ENCODE measurements at regions not wholly inside any gene's neighbourhood (a gene's known extent, or its start where the extent isn't known, plus 50 kb on each side); places are given as distances from the start of the nearest gene placed in this dataset.

DNA sequence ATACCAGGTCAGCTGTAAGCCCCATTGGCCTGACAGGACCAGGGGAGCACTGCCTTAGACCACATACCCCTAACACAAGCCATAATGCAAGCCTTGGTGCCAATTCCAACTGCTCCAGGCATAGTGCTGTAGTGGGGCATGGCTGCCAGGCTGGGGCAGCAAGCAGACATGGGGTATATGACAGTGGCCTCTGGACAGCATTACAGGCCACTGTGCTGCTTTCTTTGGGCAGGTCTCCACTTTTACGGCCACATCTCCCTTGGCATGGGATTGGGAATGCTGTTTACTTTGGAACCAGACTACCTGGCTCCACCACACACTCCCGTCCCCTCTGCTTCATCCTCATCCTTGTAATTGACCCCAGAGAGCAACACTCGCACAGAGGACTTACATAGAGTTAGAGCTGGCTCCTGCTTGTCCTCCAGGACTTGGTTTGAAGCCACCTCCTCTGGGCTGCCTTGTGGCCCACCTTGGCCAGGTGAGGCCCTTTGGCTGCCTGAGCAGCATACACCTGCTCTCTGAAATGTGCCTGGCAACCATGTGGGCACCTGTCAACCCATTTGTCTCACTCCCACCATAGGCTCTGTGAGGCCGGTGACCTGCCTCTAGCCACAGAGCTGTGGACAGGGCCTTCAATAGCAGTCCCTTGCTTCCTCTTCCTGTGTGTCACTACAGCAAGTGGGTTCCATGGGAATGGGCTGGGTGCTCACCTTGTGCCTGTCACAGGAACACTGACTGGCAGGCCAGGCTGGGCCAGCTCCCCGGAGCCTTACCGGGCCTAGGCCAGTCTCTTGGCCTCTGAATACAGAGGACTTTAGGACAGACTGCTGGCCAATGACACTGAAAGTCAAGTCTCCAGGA, 262.6 kb upstream of the HS6ST1 start:
- H3K9ac ChIP-seq (ENCODE audit: low read length), result no peak overlapping the region
- H3K4me3 ChIP-seq (ENCODE audit: low read depth in 1 of 2, low read length in 2 of 2), result no peak overlapping the region
- H3K4me1 ChIP-seq (ENCODE audit: insufficient read depth, low read length), result no peaks in the 10 kb centered on the region
- H3K9me3 ChIP-seq (ENCODE audit: low read length), result no peaks in the 10 kb centered on the region
- no peak overlapping the region for H3K27ac ChIP-seq (ENCODE audit: low read depth, low read length)
- no peaks in the 10 kb centered on the region for H3K36me3 ChIP-seq (ENCODE audit: insufficient read depth, low read length)
- H3K27me3 ChIP-seq (ENCODE audit: control insufficient read depth in 1 of 2, insufficient read depth in 2 of 2, low read length in 2 of 2), result no peaks in the 10 kb centered on the region

DNA sequence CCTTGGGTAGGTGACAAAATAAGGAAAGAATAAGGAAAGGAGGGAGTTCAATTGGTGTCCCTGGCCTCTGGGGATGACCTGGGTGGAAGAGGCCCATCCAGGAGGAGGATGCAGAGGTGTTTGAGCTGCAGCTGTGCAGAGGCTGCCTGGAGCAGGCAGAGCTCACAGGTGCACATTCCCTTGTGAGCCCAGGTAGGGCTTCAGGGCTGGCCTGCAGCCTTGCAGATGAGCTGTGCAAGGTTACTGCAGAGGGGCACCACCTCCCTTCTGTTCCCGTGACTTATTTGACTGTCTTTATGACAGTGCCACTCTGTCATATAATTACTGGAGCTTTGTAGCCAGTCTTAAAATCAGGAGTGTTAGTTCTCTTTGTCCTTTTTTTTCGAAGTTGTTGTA, 263.2 kb upstream of the HS6ST1 start:
- H3K4me3 ChIP-seq (ENCODE audit: low read depth in 1 of 2, low read length in 2 of 2), result no peak overlapping the region
- no peaks in the 10 kb centered on the region for H3K27me3 ChIP-seq (ENCODE audit: control insufficient read depth in 1 of 2, insufficient read depth in 2 of 2, low read length in 2 of 2)
- no peaks in the 10 kb centered on the region for H3K9me3 ChIP-seq (ENCODE audit: low read length)
- H3K4me1 ChIP-seq (ENCODE audit: insufficient read depth, low read length), result no peaks in the 10 kb centered on the region
- no peaks in the 10 kb centered on the region for H3K36me3 ChIP-seq (ENCODE audit: insufficient read depth, low read length)
- H3K9ac ChIP-seq (ENCODE audit: low read length), result no peak overlapping the region
- H3K27ac ChIP-seq (ENCODE audit: low read depth, low read length), result no peak overlapping the region

DNA sequence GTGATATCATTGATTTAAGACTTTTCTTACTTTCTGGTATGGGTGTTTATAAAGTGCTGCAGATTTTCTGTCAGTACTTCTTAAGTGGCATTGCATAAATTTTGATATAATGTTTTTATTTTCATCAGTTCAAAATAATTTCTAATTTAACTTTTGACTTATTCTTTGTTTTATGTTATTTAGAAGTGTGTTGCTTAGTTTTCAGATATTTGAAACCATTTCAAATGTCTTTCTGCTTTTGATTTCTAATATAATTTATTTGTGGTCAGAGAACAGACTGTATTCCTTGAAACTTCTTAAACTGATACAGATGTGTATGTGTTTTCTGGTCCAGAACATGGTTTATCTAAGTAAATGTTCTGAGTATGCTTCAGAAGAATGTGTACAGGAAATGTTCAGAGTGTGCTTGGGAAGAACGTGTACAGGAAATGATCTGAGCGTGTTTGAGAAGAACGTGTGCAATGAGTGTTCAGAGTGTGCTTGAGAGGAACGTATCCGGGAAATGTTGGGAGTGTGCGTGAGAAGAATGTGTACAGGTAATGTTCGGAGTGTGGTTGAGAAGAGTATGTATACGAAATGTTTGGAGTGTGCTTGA, 265.7 kb upstream of the HS6ST1 start:
- H3K9me3 ChIP-seq (ENCODE audit: low read length), result no peaks in the 10 kb centered on the region
- no peaks in the 10 kb centered on the region for H3K4me1 ChIP-seq (ENCODE audit: insufficient read depth, low read length)
- no peak overlapping the region for H3K4me3 ChIP-seq (ENCODE audit: low read depth in 1 of 2, low read length in 2 of 2)
- no peaks in the 10 kb centered on the region for H3K36me3 ChIP-seq (ENCODE audit: insufficient read depth, low read length)
- H3K9ac ChIP-seq (ENCODE audit: low read length), result no peak overlapping the region
- H3K27ac ChIP-seq (ENCODE audit: low read depth, low read length), result no peak overlapping the region
- no peaks in the 10 kb centered on the region for H3K27me3 ChIP-seq (ENCODE audit: control insufficient read depth in 1 of 2, insufficient read depth in 2 of 2, low read length in 2 of 2)

DNA sequence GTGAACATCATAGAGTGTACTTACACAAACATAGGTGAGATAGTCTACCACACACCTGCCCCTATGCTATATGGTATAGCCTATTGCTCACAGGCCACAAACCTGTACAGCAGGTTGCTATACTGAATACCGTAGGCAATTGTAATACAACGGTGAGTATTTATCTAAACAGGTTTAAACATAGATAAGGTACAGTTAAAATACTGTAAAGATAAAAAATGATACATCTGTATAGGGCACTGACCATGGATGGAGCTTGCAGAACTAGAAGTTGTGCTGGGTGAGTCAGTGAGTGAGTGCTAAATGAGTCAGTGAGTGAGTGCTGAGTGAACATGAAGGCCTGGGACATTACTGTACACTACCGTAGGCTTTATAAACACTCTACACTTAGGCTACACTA, 267.0 kb upstream of the HS6ST1 start:
- Histone ChIP-seq H3K4me3 (ENCODE audit: low read depth in 1 of 2, low read length in 2 of 2) (no peak overlapping the region), H3K9ac (ENCODE audit: low read length) (no peak overlapping the region), H3K4me1 (ENCODE audit: insufficient read depth, low read length) (no peaks in the 10 kb centered on the region), H3K27me3 (ENCODE audit: control insufficient read depth in 1 of 2, insufficient read depth in 2 of 2, low read length in 2 of 2) (no peaks in the 10 kb centered on the region), H3K27ac (ENCODE audit: low read depth, low read length) (no peak overlapping the region), H3K36me3 (ENCODE audit: insufficient read depth, low read length) (no peaks in the 10 kb centered on the region), H3K9me3 (ENCODE audit: low read length) (no peaks in the 10 kb centered on the region)

DNA sequence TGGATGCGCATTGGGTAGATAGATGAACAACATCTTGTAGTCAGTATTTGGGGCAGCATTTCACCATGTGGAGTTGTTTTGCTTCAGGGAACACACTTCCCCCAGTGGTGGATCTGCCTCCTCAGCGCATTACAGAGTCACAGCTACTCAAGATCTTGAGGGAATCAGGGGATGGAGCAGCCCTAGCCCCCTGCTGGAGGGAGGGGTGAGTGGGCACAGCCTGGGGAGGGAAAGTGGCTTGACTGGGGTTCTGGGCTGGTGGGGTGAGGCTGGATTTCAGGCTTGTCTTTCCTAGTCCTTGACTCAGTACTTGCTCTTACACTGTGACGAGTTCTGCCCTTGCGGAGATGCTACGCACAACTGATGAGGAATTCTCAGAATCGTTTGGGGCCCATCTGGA, 271.0 kb upstream of the HS6ST1 start:
- Histone ChIP-seq H3K27ac (ENCODE audit: low read depth, low read length) (no peak overlapping the region), H3K9ac (ENCODE audit: low read length) (no peak overlapping the region), H3K4me3 (ENCODE audit: low read depth in 1 of 2, low read length in 2 of 2) (no peak overlapping the region), H3K36me3 (ENCODE audit: insufficient read depth, low read length) (no peaks in the 10 kb centered on the region), H3K4me1 (ENCODE audit: insufficient read depth, low read length) (no peaks in the 10 kb centered on the region), H3K27me3 (ENCODE audit: control insufficient read depth in 1 of 2, insufficient read depth in 2 of 2, low read length in 2 of 2) (no peaks in the 10 kb centered on the region), H3K9me3 (ENCODE audit: low read length) (no peaks in the 10 kb centered on the region)

DNA sequence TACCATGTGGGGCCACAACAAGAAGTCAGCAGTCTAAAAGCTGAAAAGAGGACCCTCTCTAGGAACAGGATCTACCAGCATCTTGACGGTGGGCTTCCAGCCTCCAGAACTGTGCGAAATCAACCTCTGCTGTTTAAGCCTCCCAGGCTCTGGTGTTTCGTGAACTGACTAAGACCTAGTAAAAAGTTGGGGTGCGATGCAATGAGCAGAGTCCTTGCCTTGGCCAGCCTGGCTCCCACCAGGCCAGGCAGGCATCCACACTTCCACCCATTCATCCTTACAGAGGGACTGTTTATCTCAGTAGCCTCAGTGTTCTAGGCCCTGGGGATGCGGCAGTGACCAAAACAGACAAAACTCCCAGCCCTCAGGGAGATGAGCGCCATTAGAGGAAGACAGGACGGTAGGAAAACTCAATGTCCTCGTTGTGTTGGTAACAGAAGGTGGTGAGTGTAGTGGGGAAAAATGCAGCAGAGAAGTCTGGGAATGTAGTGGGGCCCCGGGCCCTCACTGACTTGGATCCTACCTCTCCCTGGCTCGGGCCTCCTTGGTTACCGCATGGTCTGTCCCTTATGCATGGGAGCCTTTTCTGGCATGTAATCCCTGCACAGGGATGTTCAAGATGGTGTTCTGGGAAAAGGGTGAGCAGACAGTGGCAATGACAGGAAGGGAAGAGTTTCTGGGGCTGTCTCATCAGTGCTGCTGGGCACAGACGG, 271.8 kb upstream of the HS6ST1 start:
- no peak overlapping the region for H3K4me3 ChIP-seq (ENCODE audit: low read depth in 1 of 2, low read length in 2 of 2)
- no peak overlapping the region for H3K9ac ChIP-seq (ENCODE audit: low read length)
- no peak overlapping the region for H3K27ac ChIP-seq (ENCODE audit: low read depth, low read length)
- no peaks in the 10 kb centered on the region for H3K27me3 ChIP-seq (ENCODE audit: control insufficient read depth in 1 of 2, insufficient read depth in 2 of 2, low read length in 2 of 2)
- no peaks in the 10 kb centered on the region for H3K4me1 ChIP-seq (ENCODE audit: insufficient read depth, low read length)
- no peaks in the 10 kb centered on the region for H3K9me3 ChIP-seq (ENCODE audit: low read length)
- no peaks in the 10 kb centered on the region for H3K36me3 ChIP-seq (ENCODE audit: insufficient read depth, low read length)

DNA sequence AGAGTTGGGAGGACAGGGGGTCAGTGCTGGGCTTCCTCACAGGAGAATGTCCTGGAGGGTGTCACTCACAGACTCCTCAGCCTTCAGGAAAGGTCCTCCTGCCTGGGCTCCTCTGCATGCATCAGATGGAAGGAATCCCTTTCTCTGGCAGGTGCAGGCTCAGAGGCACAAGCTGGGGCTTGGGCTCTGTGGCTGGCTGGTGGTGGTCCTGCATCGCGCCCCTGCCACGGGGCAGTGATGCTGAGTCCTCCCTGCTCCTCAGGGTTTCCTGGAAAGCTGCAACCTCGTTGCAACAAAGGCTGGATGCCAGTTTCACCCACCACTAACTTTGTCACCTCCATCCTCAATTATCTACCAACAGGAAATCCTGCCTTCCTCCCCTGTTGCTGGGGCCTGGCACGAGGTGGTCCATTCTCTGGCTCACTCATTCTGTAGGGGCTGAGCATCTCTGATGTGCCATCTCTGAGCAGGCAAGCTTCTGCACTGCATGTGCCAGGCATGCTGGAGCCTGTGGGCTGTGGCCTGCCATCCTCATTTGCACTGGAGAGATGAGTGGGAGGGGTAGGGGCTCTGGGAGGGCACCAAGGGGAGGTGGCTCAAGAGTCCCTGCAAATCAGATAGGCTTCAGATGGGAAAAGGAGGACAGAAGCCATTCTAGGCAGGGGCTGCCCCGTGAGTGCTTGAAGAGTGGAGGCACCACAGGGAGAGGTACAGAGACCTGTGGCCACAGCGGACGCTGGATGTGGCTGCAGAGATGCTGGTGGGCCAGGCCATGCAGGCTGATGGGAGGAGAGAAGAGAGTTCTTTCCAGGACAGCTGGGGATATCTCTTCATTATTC, 272.6 kb upstream of the HS6ST1 start:
- H3K9me3 ChIP-seq (ENCODE audit: low read length), result no peaks in the 10 kb centered on the region
- no peaks in the 10 kb centered on the region for H3K4me1 ChIP-seq (ENCODE audit: insufficient read depth, low read length)
- H3K27me3 ChIP-seq (ENCODE audit: control insufficient read depth in 1 of 2, insufficient read depth in 2 of 2, low read length in 2 of 2), result no peaks in the 10 kb centered on the region
- H3K4me3 ChIP-seq (ENCODE audit: low read depth in 1 of 2, low read length in 2 of 2), result no peak overlapping the region
- no peak overlapping the region for H3K27ac ChIP-seq (ENCODE audit: low read depth, low read length)
- H3K36me3 ChIP-seq (ENCODE audit: insufficient read depth, low read length), result no peaks in the 10 kb centered on the region
- H3K9ac ChIP-seq (ENCODE audit: low read length), result no peak overlapping the region

DNA sequence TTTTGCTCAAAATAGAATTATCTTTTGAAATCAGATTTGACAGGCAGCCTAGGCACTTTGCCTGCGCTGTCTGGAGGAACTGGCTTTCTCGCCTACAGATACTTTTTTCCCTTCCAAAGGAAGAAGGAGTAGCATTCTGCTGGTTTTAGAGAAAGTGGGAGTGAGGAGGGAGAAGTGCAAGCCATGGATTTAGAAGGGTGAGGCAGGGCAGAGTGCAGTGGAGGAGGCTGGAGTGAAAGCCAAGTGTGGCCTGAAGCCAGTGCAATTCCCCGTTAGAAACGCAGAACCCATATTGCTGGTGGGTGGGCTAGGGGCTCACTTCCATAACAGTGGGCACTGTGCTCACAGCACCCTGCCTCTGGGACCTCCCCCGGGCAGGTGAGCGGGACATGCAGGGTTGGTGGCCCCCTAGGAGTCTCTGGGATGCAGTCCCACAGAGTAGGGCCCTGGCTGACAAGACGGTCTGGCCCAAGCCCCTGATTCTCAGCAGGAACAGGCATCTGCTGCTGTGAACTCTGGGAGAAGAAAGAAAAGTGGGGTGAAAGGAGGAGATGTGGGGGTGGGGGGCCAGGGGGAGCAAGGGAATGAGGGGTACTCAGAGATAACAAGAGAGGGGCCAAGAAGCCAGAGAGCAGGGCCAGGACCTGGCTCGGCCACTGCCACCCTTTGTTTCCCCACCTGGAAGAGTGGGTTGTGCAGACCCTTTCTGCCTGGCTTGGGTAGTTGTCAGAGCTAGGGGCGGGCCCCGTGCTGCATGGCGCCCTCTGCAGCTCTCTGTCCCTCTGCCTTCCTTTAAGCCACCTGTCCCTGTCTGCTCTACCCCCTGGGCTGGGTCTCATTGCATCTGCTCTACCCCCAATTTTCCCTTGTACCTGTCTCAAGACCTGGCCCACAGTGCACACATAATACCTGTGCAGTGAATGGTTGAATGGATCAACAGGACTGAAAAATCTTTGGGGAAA, 273.5 kb upstream of the HS6ST1 start:
- Histone ChIP-seq H3K4me3 (ENCODE audit: low read depth in 1 of 2, low read length in 2 of 2) (no peak overlapping the region), H3K4me1 (ENCODE audit: insufficient read depth, low read length) (no peaks in the 10 kb centered on the region), H3K9me3 (ENCODE audit: low read length) (no peaks in the 10 kb centered on the region), H3K9ac (ENCODE audit: low read length) (no peak overlapping the region), H3K27me3 (ENCODE audit: control insufficient read depth in 1 of 2, insufficient read depth in 2 of 2, low read length in 2 of 2) (no peaks in the 10 kb centered on the region), H3K27ac (ENCODE audit: low read depth, low read length) (no peak overlapping the region), H3K36me3 (ENCODE audit: insufficient read depth, low read length) (no peaks in the 10 kb centered on the region)

DNA sequence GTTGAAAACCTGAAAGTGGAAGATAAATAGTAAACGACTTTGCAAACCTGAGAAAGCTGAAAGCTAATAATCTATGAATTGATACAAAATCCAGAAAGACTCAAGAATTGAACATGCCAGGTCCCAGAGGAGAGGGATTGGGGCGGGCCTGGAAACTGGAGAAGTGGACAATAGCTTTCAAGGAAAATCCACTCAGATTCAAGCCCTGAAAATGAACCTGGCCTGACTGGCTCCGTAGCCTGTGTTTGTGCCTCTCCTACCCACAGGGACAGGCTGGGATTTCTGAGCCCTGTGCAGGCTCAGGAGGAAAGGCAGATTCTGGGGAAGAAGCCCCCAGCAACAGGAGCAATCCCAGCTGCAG, 274.8 kb upstream of the HS6ST1 start:
- H3K9me3 ChIP-seq (ENCODE audit: low read length), result no peaks in the 10 kb centered on the region
- H3K9ac ChIP-seq (ENCODE audit: low read length), result no peak overlapping the region
- H3K4me1 ChIP-seq (ENCODE audit: insufficient read depth, low read length), result no peaks in the 10 kb centered on the region
- H3K36me3 ChIP-seq (ENCODE audit: insufficient read depth, low read length), result no peaks in the 10 kb centered on the region
- H3K27me3 ChIP-seq (ENCODE audit: control insufficient read depth in 1 of 2, insufficient read depth in 2 of 2, low read length in 2 of 2), result no peaks in the 10 kb centered on the region
- H3K27ac ChIP-seq (ENCODE audit: low read depth, low read length), result no peak overlapping the region
- H3K4me3 ChIP-seq (ENCODE audit: low read depth in 1 of 2, low read length in 2 of 2), result no peak overlapping the region

DNA sequence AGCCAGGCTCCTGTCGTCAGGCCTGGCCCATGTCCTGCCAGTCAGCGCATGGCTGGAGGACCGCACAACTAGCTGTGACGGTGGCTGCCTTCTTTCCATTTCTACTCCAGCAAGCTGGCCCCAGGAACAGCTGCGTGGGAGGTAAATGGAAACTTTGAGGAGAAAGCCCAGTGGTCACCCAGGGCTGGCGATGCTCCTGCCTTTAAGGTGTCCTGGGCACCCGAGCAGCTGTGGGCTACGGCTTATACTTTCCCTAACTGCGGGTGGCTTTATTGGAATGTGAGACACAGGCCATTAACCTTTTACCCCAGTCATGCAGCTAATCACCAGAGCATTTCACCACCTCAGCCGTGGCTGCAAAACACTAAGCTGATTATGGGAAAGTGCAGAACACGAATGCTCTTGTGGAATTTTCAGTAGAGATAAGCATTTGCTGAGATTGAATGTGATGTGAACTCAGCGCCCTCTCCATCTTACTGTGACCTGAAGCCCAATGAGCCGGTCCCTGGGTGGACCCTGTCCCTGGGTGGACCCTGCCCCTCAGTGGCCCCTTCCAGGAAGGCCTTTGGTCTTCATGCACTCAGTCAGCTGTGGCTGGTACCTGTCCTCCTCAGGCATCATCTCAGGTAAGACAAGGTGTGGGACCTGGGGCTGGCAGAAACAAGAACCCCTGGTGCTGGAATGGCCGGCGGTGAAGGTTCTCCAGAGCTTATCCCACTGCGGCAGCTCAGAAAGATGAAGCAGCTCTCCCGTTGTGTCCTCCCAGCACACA, 275.4 kb upstream of the HS6ST1 start:
- Histone ChIP-seq H3K36me3 (ENCODE audit: insufficient read depth, low read length) (no peaks in the 10 kb centered on the region), H3K4me1 (ENCODE audit: insufficient read depth, low read length) (no peaks in the 10 kb centered on the region), H3K9me3 (ENCODE audit: low read length) (no peaks in the 10 kb centered on the region), H3K27me3 (ENCODE audit: control insufficient read depth in 1 of 2, insufficient read depth in 2 of 2, low read length in 2 of 2) (no peaks in the 10 kb centered on the region), H3K4me3 (ENCODE audit: low read depth in 1 of 2, low read length in 2 of 2) (no peak overlapping the region), H3K9ac (ENCODE audit: low read length) (no peak overlapping the region), H3K27ac (ENCODE audit: low read depth, low read length) (no peak overlapping the region)

Measured in muscle layer of colon (tissue), 2 donors.